ENCODE measurements at regions not wholly inside any gene's neighbourhood (a gene's known extent, or its start where the extent isn't known, plus 50 kb on each side); places are given as distances from the start of the nearest gene placed in this dataset.

- TF ChIP-seq CTCF (conservative IDR thresholded peaks at IDR 0.05) (no peak), EZH2 (IDR thresholded peaks at IDR 0.05; ENCODE audit: low read depth) (no peak)
Observed at GRCh38 chr1:38277646-38278045, 231.1 kb upstream of the POU3F1 start.

All from PC-9 (cell line).